HEK293 (cell line): ENCODE measurements at regions not wholly inside any gene's neighbourhood (a gene's known extent, or its start where the extent isn't known, plus 50 kb on each side); places are given as distances from the start of the nearest gene placed in this dataset.

Experiments
- KLF1 ChIP-seq: fragments of 450-650 bp; formaldehyde crosslinking; IDR thresholded peaks from 2 replicates; pipeline ENCODE4 v1.5.1; 2016; ENCODE audit warnings: missing biosample characterization, missing genetic modification characterization
- MEIS1 ChIP-seq: sonication (generic); formaldehyde crosslinking; IDR thresholded peaks from 2 replicates; pipeline ENCODE4 v1.8.1; 2022; ENCODE audit warnings: missing genetic modification reagents, mild to moderate bottlenecking, borderline replicate concordance
- PRDM1 ChIP-seq: fragments of 450-650 bp; formaldehyde crosslinking; IDR thresholded peaks from 2 replicates; pipeline ENCODE4; 2016; ENCODE audit warnings: missing biosample characterization, missing genetic modification characterization
- YY1 ChIP-seq: fragments of 450-650 bp; formaldehyde crosslinking; IDR thresholded peaks from 2 replicates; pipeline ENCODE4 v1.5.1; 2018; ENCODE audit warnings: missing biosample characterization, missing genetic modification characterization
- ZNF202 ChIP-seq: fragments of 450-650 bp; formaldehyde crosslinking; IDR thresholded peaks from 2 replicates; pipeline ENCODE4 v1.5.1; 2016; ENCODE audit warnings: missing biosample characterization, missing genetic modification characterization, borderline replicate concordance
- ZSCAN23 ChIP-seq: fragments of 450-650 bp; formaldehyde crosslinking; IDR thresholded peaks from 2 replicates; pipeline ENCODE4 v1.5.1; 2016; ENCODE audit warnings: missing biosample characterization, missing genetic modification characterization
- TF ChIP-seq, protein P1 (sequence below): fragments of 450-650 bp; formaldehyde crosslinking; IDR thresholded peaks from 2 replicates; pipeline ENCODE4 v1.5.1; 2016; ENCODE audit warnings: missing biosample characterization, missing genetic modification characterization
- TF ChIP-seq, protein P2 (sequence below): fragments of 450-650 bp; formaldehyde crosslinking; IDR thresholded peaks from 2 replicates; pipeline ENCODE4; 2016; ENCODE audit warnings: missing biosample characterization, missing genetic modification characterization
- TF ChIP-seq, protein P3 (sequence below): fragments of 450-650 bp; formaldehyde crosslinking; IDR thresholded peaks from 2 replicates; pipeline ENCODE4 v1.5.1; 2016; ENCODE audit warnings: missing biosample characterization, missing genetic modification characterization

DNA sequence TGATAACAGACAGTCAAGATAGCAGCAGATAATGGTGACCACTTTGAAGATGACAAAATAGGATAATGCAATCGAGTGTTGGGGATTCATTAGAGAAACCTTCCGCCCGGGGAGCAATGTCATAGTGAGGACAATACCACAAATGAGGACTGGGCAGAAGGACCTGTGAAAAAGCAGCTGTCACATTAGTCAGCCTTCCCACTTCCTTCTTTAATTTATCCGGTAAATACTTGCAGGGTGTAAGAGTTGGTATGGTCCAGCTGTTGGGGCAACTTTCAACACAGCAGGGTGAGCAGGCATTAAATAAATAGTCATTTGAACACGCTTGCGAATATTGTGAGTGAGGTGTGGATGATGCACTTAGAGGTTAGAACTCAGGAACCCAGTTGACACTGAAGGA lies 132.5 kb upstream of the KIRREL3 start:
- TF ChIP-seq, protein P1, sequence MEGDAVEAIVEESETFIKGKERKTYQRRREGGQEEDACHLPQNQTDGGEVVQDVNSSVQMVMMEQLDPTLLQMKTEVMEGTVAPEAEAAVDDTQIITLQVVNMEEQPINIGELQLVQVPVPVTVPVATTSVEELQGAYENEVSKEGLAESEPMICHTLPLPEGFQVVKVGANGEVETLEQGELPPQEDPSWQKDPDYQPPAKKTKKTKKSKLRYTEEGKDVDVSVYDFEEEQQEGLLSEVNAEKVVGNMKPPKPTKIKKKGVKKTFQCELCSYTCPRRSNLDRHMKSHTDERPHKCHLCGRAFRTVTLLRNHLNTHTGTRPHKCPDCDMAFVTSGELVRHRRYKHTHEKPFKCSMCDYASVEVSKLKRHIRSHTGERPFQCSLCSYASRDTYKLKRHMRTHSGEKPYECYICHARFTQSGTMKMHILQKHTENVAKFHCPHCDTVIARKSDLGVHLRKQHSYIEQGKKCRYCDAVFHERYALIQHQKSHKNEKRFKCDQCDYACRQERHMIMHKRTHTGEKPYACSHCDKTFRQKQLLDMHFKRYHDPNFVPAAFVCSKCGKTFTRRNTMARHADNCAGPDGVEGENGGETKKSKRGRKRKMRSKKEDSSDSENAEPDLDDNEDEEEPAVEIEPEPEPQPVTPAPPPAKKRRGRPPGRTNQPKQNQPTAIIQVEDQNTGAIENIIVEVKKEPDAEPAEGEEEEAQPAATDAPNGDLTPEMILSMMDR (tag by site-specific recombination) = no peak
- no peak for TF ChIP-seq ZSCAN23 (tag by site-specific recombination)
- no peak for TF ChIP-seq YY1 (tag by site-specific recombination)
- TF ChIP-seq, protein P2, sequence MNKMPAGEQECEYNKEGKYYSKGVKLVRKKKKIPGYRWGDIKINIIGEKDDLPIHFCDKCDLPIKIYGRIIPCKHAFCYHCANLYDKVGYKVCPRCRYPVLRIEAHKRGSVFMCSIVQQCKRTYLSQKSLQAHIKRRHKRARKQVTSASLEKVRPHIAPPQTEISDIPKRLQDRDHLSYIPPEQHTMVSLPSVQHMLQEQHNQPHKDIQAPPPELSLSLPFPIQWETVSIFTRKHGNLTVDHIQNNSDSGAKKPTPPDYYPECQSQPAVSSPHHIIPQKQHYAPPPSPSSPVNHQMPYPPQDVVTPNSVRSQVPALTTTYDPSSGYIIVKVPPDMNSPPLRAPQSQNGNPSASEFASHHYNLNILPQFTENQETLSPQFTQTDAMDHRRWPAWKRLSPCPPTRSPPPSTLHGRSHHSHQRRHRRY (tag by site-specific recombination) = no peak
- TF ChIP-seq KLF1 (tag by site-specific recombination) = no peak
- TF ChIP-seq, protein P3, sequence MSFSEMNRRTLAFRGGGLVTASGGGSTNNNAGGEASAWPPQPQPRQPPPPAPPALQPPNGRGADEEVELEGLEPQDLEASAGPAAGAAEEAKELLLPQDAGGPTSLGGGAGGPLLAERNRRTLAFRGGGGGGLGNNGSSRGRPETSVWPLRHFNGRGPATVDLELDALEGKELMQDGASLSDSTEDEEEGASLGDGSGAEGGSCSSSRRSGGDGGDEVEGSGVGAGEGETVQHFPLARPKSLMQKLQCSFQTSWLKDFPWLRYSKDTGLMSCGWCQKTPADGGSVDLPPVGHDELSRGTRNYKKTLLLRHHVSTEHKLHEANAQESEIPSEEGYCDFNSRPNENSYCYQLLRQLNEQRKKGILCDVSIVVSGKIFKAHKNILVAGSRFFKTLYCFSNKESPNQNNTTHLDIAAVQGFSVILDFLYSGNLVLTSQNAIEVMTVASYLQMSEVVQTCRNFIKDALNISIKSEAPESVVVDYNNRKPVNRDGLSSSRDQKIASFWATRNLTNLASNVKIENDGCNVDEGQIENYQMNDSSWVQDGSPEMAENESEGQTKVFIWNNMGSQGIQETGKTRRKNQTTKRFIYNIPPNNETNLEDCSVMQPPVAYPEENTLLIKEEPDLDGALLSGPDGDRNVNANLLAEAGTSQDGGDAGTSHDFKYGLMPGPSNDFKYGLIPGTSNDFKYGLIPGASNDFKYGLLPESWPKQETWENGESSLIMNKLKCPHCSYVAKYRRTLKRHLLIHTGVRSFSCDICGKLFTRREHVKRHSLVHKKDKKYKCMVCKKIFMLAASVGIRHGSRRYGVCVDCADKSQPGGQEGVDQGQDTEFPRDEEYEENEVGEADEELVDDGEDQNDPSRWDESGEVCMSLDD (tag by site-specific recombination) = no peak
- no peak for TF ChIP-seq ZNF202 (tag by site-specific recombination)
- no peak for TF ChIP-seq MEIS1
- no peak for TF ChIP-seq PRDM1
